Activated CD8-positive, alpha-beta memory T cell treated with anti-CD3 and anti-CD28 coated beads, Interleukin-2, amount 50 U/mL, for 1 hour (primary cell): ENCODE measurements at regions not wholly inside any gene's neighbourhood (a gene's known extent, or its start where the extent isn't known, plus 50 kb on each side); places are given as distances from the start of the nearest gene placed in this dataset.
"Not testable (repeated sequence)": the region's sequence is repeated elsewhere in the genome, so short reads cannot be mapped to it uniquely, and the experiment has no call there.

ENCODE experiments used
- DNase-seq: peaks from one replicate; pipeline ENCODE4 v3.0.0-alpha.2; 2020; ENCODE audit errors: extremely low read depth

GRCh38 chr4:81816031-81816761, 344.5 kb upstream of the RASGEF1B start:
- DNase-seq = no peak

- no peak for DNase-seq
Observed at GRCh38 chr4:81814987-81815541, 343.4 kb upstream of the RASGEF1B start.

GRCh38 chr4:81811562-81812293, 340.0 kb upstream of the RASGEF1B start:
- DNase-seq = no peak

GRCh38 chr4:81808011-81808672, 336.4 kb upstream of the RASGEF1B start:
- no peak for DNase-seq

GRCh38 chr4:81807386-81807785, 335.7 kb upstream of the RASGEF1B start:
- no peak for DNase-seq

- no peak for DNase-seq
Observed at GRCh38 chr4:81806485-81806884, 334.8 kb upstream of the RASGEF1B start.

GRCh38 chr4:81804849-81805248, 333.1 kb upstream of the RASGEF1B start:
- DNase-seq = no peak

- DNase-seq = no peak
Observed at GRCh38 chr4:81802285-81802846, 330.7 kb upstream of the RASGEF1B start.

GRCh38 chr4:81799371-81799770, 327.7 kb upstream of the RASGEF1B start:
- DNase-seq = no peak

- no peak for DNase-seq
Observed at GRCh38 chr4:81796790-81797528, 325.3 kb upstream of the RASGEF1B start.

GRCh38 chr4:81792521-81792920, 320.8 kb upstream of the RASGEF1B start:
- DNase-seq = no peak

GRCh38 chr4:81790477-81790876, 318.8 kb upstream of the RASGEF1B start:
- no peak for DNase-seq

GRCh38 chr4:81789741-81790399, 318.2 kb upstream of the RASGEF1B start:
- no peak for DNase-seq

- no peak for DNase-seq
Observed at GRCh38 chr4:81789158-81789557, 317.5 kb upstream of the RASGEF1B start.

GRCh38 chr4:81786766-81787165, 315.1 kb upstream of the RASGEF1B start:
- DNase-seq = no peak

- DNase-seq = no peak
Observed at GRCh38 chr4:81786063-81786763, 314.5 kb upstream of the RASGEF1B start.

GRCh38 chr4:81785338-81785737, 313.6 kb upstream of the RASGEF1B start:
- no peak for DNase-seq

GRCh38 chr4:81783558-81783957, 311.9 kb upstream of the RASGEF1B start:
- no peak for DNase-seq

- DNase-seq = no peak
Observed at GRCh38 chr4:81781799-81782198, 310.1 kb upstream of the RASGEF1B start.

- DNase-seq = not testable (repeated sequence)
Observed at GRCh38 chr4:81777718-81778117, 306.0 kb upstream of the RASGEF1B start.
